RWPE2 (cell line): ENCODE measurements at regions not wholly inside any gene's neighbourhood (a gene's known extent, or its start where the extent isn't known, plus 50 kb on each side); places are given as distances from the start of the nearest gene placed in this dataset.

ENCODE experiments used
- ATAC-seq: fragments of 200-7000 bp; cut with Tn5 transposase; 3 replicates; pipeline ENCODE4 v1.9.1; 2021; ENCODE audit warnings: low read depth
- DNase-seq: peaks from one replicate; pipeline ENCODE4 v3.0.0-alpha.2; 2020; ENCODE audit warnings: low spot score
- H3K27ac ChIP-seq: fragments of 450-650 bp; 2 replicates; pipeline ENCODE4 v1.5.1; 2017; ENCODE audit warnings: mild to moderate bottlenecking; ENCODE audit not compliant: poor library complexity, severe bottlenecking
- H3K27me3 ChIP-seq: fragments of 250-450 bp; sonication (Bioruptor Pico); 2 replicates; pipeline ENCODE4 v1.5.1; 2021; ENCODE audit warnings: mild to moderate bottlenecking, moderate library complexity; ENCODE audit not compliant: insufficient read depth, poor library complexity, severe bottlenecking
- H3K36me3 ChIP-seq: fragments of 250-450 bp; sonication (Bioruptor Pico); 2 replicates; pipeline ENCODE4 v1.5.1; 2020; ENCODE audit warnings: low read depth, mild to moderate bottlenecking, moderate library complexity
- H3K4me1 ChIP-seq: fragments of 250-450 bp; sonication (Bioruptor Pico); 2 replicates; pipeline ENCODE4 v1.5.1; 2021; ENCODE audit warnings: mild to moderate bottlenecking, moderate library complexity; ENCODE audit not compliant: insufficient read depth, poor library complexity, severe bottlenecking
- H3K4me3 ChIP-seq: fragments of 250-450 bp; sonication (Bioruptor Pico); 2 replicates; pipeline ENCODE4 v1.5.1; 2021; ENCODE audit warnings: mild to moderate bottlenecking, moderate library complexity; ENCODE audit not compliant: severe bottlenecking
- H3K9me3 ChIP-seq: fragments of 250-450 bp; sonication (Bioruptor Pico); 2 replicates; pipeline ENCODE4 v1.5.1; 2021; ENCODE audit warnings: mild to moderate bottlenecking, moderate library complexity; ENCODE audit not compliant: severe bottlenecking
- CTCF ChIP-seq: fragments of 450-650 bp; IDR thresholded peaks from one replicate; pipeline ENCODE4 v1.5.1; 2017; ENCODE audit warnings: mild to moderate bottlenecking, moderate library complexity; ENCODE audit not compliant: poor library complexity, severe bottlenecking

GRCh38 chr12:103043531-103044486 lies 86.3 kb downstream of the ASCL1 start:
- TF ChIP-seq CTCF, result no peak
- H3K4me1 ChIP-seq, result no peaks in the 10 kb centered on the region
- ATAC-seq (no peak), DNase-seq (no peak)
- H3K27me3 ChIP-seq, result peaks cover 3% of the 10 kb centered on the region
- no peak overlapping the region for H3K27ac ChIP-seq
- H3K9me3 ChIP-seq, result no peaks in the 10 kb centered on the region
- no peaks in the 10 kb centered on the region for H3K36me3 ChIP-seq
- no peak overlapping the region for H3K4me3 ChIP-seq

- H3K4me3 ChIP-seq, result no peak overlapping the region
- H3K27me3 ChIP-seq, result peaks cover 3% of the 10 kb centered on the region
Observed at GRCh38 chr12:103046154-103046553, 88.7 kb downstream of the ASCL1 start.

DNA sequence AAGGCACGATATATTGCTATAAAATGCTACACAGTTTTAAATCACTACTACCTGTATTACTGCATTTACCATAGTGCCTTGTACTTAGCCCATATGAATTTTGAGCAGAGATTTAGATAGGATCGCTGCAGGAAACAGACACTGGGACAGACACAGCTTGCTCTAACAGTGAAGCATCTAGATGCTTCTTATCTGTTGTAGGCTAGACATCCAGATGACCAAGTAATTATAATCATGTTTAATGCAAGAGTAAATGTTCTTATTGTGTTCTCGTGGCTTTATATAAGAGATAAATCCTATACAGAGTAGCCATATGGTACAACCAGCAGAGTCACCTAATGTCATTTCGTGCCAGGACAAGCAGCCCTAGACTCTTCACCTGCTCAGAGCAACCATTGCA lies 92.8 kb downstream of the ASCL1 start:
- no peak for DNase-seq
- TF ChIP-seq CTCF, result no peak

More at GRCh38 chr12:103046154-103046553, 88.7 kb downstream of the ASCL1 start:
- no peak for DNase-seq
- TF ChIP-seq CTCF, result no peak
- Histone ChIP-seq H3K36me3 (no peaks in the 10 kb centered on the region), H3K27ac (no peak overlapping the region), H3K9me3 (no peaks in the 10 kb centered on the region), H3K4me1 (no peaks in the 10 kb centered on the region)
- no peak for ATAC-seq

DNA sequence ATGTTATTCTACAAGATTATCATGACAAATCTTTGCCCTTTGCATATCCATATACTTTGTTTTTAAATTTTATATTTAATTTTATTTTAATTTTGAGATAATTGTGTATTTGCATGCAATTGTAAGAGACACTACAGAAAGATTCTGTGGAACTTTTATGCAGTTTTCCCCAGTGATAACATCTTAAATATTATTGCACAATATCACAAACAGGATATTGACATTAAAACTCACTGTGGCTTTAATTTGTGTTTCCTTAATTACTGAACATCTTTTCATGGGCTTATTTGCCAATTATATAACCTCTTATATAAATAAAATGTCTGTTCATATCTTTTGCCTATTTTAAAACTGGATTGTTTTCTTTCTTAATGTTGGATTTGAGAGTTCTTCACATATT lies 95.6 kb downstream of the ASCL1 start:
- Histone ChIP-seq H3K36me3 (no peaks in the 10 kb centered on the region), H3K4me3 (no peak overlapping the region), H3K9me3 (no peaks in the 10 kb centered on the region), H3K27me3 (no peaks in the 10 kb centered on the region), H3K4me1 (no peaks in the 10 kb centered on the region), H3K27ac (no peak overlapping the region)
- DNase-seq, result no peak
- no peak for TF ChIP-seq CTCF
- no peak for ATAC-seq

More for the DNA sequence above, 92.8 kb downstream of the ASCL1 start:
- Histone ChIP-seq H3K27me3 (no peaks in the 10 kb centered on the region), H3K36me3 (no peaks in the 10 kb centered on the region), H3K4me3 (no peak overlapping the region), H3K9me3 (no peaks in the 10 kb centered on the region), H3K27ac (no peak overlapping the region), H3K4me1 (no peaks in the 10 kb centered on the region)
- no peak for ATAC-seq

- H3K36me3 ChIP-seq, result no peaks in the 10 kb centered on the region
- DNase-seq (no peak), ATAC-seq (no peak)
- H3K4me1 ChIP-seq, result no peaks in the 10 kb centered on the region
- no peak overlapping the region for H3K4me3 ChIP-seq
- H3K27ac ChIP-seq, result no peak overlapping the region
- TF ChIP-seq CTCF, result no peak
- no peaks in the 10 kb centered on the region for H3K27me3 ChIP-seq
- H3K9me3 ChIP-seq, result no peaks in the 10 kb centered on the region
Observed at GRCh38 chr12:103073630-103074029, 116.2 kb downstream of the ASCL1 start.
